ENCODE measurements at regions not wholly inside any gene's neighbourhood (a gene's known extent, or its start where the extent isn't known, plus 50 kb on each side); places are given as distances from the start of the nearest gene placed in this dataset.

- Histone ChIP-seq H3K9me2 (no peaks in the 10 kb centered on the region), H4K20me1 (ENCODE audit: insufficient read depth) (no peaks in the 10 kb centered on the region), H3F3A (replicated peaks; ENCODE audit: insufficient read depth) (peaks cover 8% of the 10 kb centered on the region), H3K79me2 (ENCODE audit: insufficient read depth) (no peaks in the 10 kb centered on the region), H3K4me3 (ENCODE audit: low read depth in 2 of 2, low read length in 1 of 2) (no peak overlapping the region), H3K36me3 (replicated peaks in 1 of 2; ENCODE audit: control insufficient read depth in 1 of 2, insufficient read depth in 2 of 2, low read length in 1 of 2) (no peaks in the 10 kb centered on the region), H2AFZ (ENCODE audit: low read depth) (no peak overlapping the region), H3K27ac (ENCODE audit: low read depth in 2 of 2, low read length in 1 of 2) (peak overlapping the region; percentile 80 to 82), H3K4me2 (no peak overlapping the region), H3K9ac (no peak overlapping the region), H3K27me3 (ENCODE audit: insufficient read depth) (no peaks in the 10 kb centered on the region), H3K4me1 (ENCODE audit: control insufficient read depth in 1 of 2, insufficient read depth in 2 of 2, low read depth in 1 of 2, low read length in 1 of 2) (peaks cover 9 to 36% of the 10 kb centered on the region in 2 experiments), H3K9me3 (no peaks in the 10 kb centered on the region)
- TF ChIP-seq PBX3 (IDR thresholded peaks at IDR 0.05) = no peak
- no peak for TF ChIP-seq FOXJ3 (CRISPR knock-in tag; IDR thresholded peaks at IDR 0.05)
- no peak for TF ChIP-seq MXI1 (IDR thresholded peaks at IDR 0.05; ENCODE audit: low read depth, low read length)
- TF ChIP-seq POLR2AphosphoS5 (IDR thresholded peaks at IDR 0.05; ENCODE audit: low read depth, low read length) = no peak
- no peak for TF ChIP-seq TCF12 (IDR thresholded peaks at IDR 0.05)
- no peak for TF ChIP-seq ELF1 (IDR thresholded peaks at IDR 0.05)
- 91% methylated on average over 5 of the region's 5 CpGs for WGBS (ENCODE audit: low lambda C conversion rate)
- DNase-seq = no peak
- POLR2A ChIA-PET = interaction anchor here (0.8 to 1.7 kb wide), 2 partner anchors 39 to 74 kb away, joined by 3 to 8 read pairs; no protein-coding TSS in a partner anchor
- CTCF ChIA-PET = interaction anchor here (1.4 to 7.0 kb wide), 4 partner anchors 16 to 82 kb away, joined by 3 to 35 read pairs (median 5); no protein-coding TSS in a partner anchor
These were observed 74.7 kb downstream of the SDC1 start for GRCh38 chr2:20150110-20150706.

GRCh38 chr2:20149703-20150030 lies 75.3 kb downstream of the SDC1 start:
- Histone ChIP-seq H2AFZ (ENCODE audit: low read depth) (peak overlapping the region; percentile 66; the same call in 1 of the 2 replicates), H3K9me3 (no peaks in the 10 kb centered on the region), H3F3A (replicated peaks; ENCODE audit: insufficient read depth) (peaks cover 8% of the 10 kb centered on the region), H3K27me3 (ENCODE audit: insufficient read depth) (no peaks in the 10 kb centered on the region), H3K4me1 (ENCODE audit: control insufficient read depth in 1 of 2, insufficient read depth in 2 of 2, low read depth in 1 of 2, low read length in 1 of 2) (peaks cover 9 to 39% of the 10 kb centered on the region in 2 experiments), H3K36me3 (replicated peaks in 1 of 2; ENCODE audit: control insufficient read depth in 1 of 2, insufficient read depth in 2 of 2, low read length in 1 of 2) (no peaks in the 10 kb centered on the region), H4K20me1 (ENCODE audit: insufficient read depth) (no peaks in the 10 kb centered on the region), H3K27ac (ENCODE audit: low read depth in 2 of 2, low read length in 1 of 2) (peak overlapping the region; percentile 80 to 82), H3K4me2 (no peak overlapping the region), H3K79me2 (ENCODE audit: insufficient read depth) (no peaks in the 10 kb centered on the region), H3K4me3 (ENCODE audit: low read depth in 2 of 2, low read length in 1 of 2) (no peak overlapping the region), H3K9ac (no peak overlapping the region), H3K9me2 (no peaks in the 10 kb centered on the region)
- CTCF ChIA-PET = interaction anchor here (0.8 to 7.0 kb wide), 5 partner anchors 15 to 83 kb away, joined by 3 to 35 read pairs (median 3); no protein-coding TSS in a partner anchor
- TF ChIP-seq MEF2A (IDR thresholded peaks at IDR 0.05; ENCODE audit: borderline replicate concordance, low read depth) = no peak
- no peak for TF ChIP-seq YY1 (IDR thresholded peaks at IDR 0.05; ENCODE audit: low read depth)
- no peak for TF ChIP-seq PBX3 (IDR thresholded peaks at IDR 0.05)
- TF ChIP-seq JUND (IDR thresholded peaks at IDR 0.05) = no peak
- no peak for TF ChIP-seq NFIC (IDR thresholded peaks at IDR 0.05; ENCODE audit: borderline replicate concordance)
- no peak for TF ChIP-seq TCF12 (IDR thresholded peaks at IDR 0.05)
- 0 out of 2 replicates have a peak, but pooled peaks have one; percentile 1 for TF ChIP-seq RAD21 (IDR thresholded peaks at IDR 0.05; ENCODE audit: low read length)
- no peak; the same call in 1 of the 2 replicates for TF ChIP-seq GATA2 (CRISPR knock-in tag; IDR thresholded peaks at IDR 0.05)
- POLR2A ChIA-PET = interaction anchor here (0.8 to 1.7 kb wide), 2 partner anchors 39 to 74 kb away, joined by 3 to 8 read pairs; no protein-coding TSS in a partner anchor
- DNase-seq = no peak
- WGBS (ENCODE audit: low lambda C conversion rate) = 72% methylated on average over 5 of the region's 5 CpGs

Measured in SK-N-SH (cell line).